ENCODE measurements at regions not wholly inside any gene's neighbourhood (a gene's known extent, or its start where the extent isn't known, plus 50 kb on each side); places are given as distances from the start of the nearest gene placed in this dataset.

- TF ChIP-seq CTCF (optimal IDR thresholded peaks at IDR 0.05 in 1 of 3, IDR thresholded peaks at IDR 0.05 in 1 of 3, conservative IDR thresholded peaks at IDR 0.05 in 1 of 3; ENCODE audit: extremely low read depth in 1 of 3, insufficient read depth in 2 of 3, low read length in 3 of 3) (no peak), EZH2 (IDR thresholded peaks at IDR 0.05; ENCODE audit: low read length) (no peak)
Measured at GRCh38 chr13:31956980-31957644, 74.5 kb upstream of the FRY start.
